Right ventricle myocardium inferior (tissue), 1 donor: ENCODE measurements at regions not wholly inside any gene's neighbourhood (a gene's known extent, or its start where the extent isn't known, plus 50 kb on each side); places are given as distances from the start of the nearest gene placed in this dataset.

Experiments used
- ATAC-seq: fragments of 200-7000 bp; cut with Tn5 transposase; one replicate; pipeline ENCODE4 v1.9.1; 2020; ENCODE audit warnings: mild to moderate bottlenecking, moderate library complexity
- DNase-seq: peaks from one replicate; pipeline ENCODE4 v3.0.0; 2021; ENCODE audit errors: missing footprints
- intact Hi-C: fragments of 100-400 bp; cut with DNase I; formaldehyde crosslinking; loops from one replicate; pipeline ENCODE4 v1.11.0; 2022
- donor health status: DM: no; HTN: yes; CAD: no; lungs with severe emphysema.

GRCh38 chr2:111678651-111679050, 205.3 kb downstream of the ANAPC1 start:
- DNase-seq (no peak), ATAC-seq (no peak)
- intact Hi-C loops = no loop called here

- no peak for DNase-seq
- ATAC-seq = no peak
- intact Hi-C loops = no loop called here
These were observed 204.8 kb downstream of the ANAPC1 start for GRCh38 chr2:111679202-111679601.

GRCh38 chr2:111684611-111685010, 199.4 kb downstream of the ANAPC1 start:
- intact Hi-C loops = no loop called here
- no peak for ATAC-seq

GRCh38 chr2:111685342-111685741, 198.7 kb downstream of the ANAPC1 start:
- ATAC-seq (no peak), DNase-seq (no peak)
- intact Hi-C loops = no loop called here

More at GRCh38 chr2:111684611-111685010, 199.4 kb downstream of the ANAPC1 start:
- no peak for DNase-seq

GRCh38 chr2:111686994-111687393, 197.0 kb downstream of the ANAPC1 start:
- DNase-seq = no peak
- no peak for ATAC-seq
- intact Hi-C loops = no loop called here

- ATAC-seq (no peak), DNase-seq (no peak)
- intact Hi-C loops = no loop called here
These were observed 196.1 kb downstream of the ANAPC1 start for GRCh38 chr2:111687911-111688310.

- DNase-seq (no peak), ATAC-seq (no peak)
- intact Hi-C loops = no loop called here
These were observed 195.5 kb downstream of the ANAPC1 start for GRCh38 chr2:111688482-111688881.

GRCh38 chr2:111689174-111689573, 194.8 kb downstream of the ANAPC1 start:
- intact Hi-C loops = no loop called here
- ATAC-seq (no peak), DNase-seq (no peak)

GRCh38 chr2:111689941-111690340, 194.1 kb downstream of the ANAPC1 start:
- intact Hi-C loops = no loop called here
- DNase-seq = no peak
- ATAC-seq = no peak

- ATAC-seq = no peak
- intact Hi-C loops = no loop called here
- DNase-seq = no peak
These were observed 192.7 kb downstream of the ANAPC1 start for GRCh38 chr2:111691164-111691875.

GRCh38 chr2:111692311-111692710, 191.7 kb downstream of the ANAPC1 start:
- ATAC-seq (no peak), DNase-seq (no peak)

GRCh38 chr2:111694700-111695101, 189.3 kb downstream of the ANAPC1 start:
- DNase-seq = no peak
- intact Hi-C loops = no loop called here
- ATAC-seq = peak; percentile 57

More at GRCh38 chr2:111692311-111692710, 191.7 kb downstream of the ANAPC1 start:
- intact Hi-C loops = no loop called here

- intact Hi-C loops = no loop called here
- DNase-seq (no peak), ATAC-seq (no peak)
These were observed 188.5 kb downstream of the ANAPC1 start for GRCh38 chr2:111695441-111696007.

- ATAC-seq (no peak), DNase-seq (no peak)
- intact Hi-C loops = no loop called here
These were observed 187.8 kb downstream of the ANAPC1 start for GRCh38 chr2:111696226-111696625.

GRCh38 chr2:111697560-111697959, 186.4 kb downstream of the ANAPC1 start:
- intact Hi-C loops = no loop called here
- no peak for DNase-seq
- ATAC-seq = no peak

- ATAC-seq = no peak
- intact Hi-C loops = no loop called here
- no peak for DNase-seq
These were observed 185.9 kb downstream of the ANAPC1 start for GRCh38 chr2:111698089-111698488.

GRCh38 chr2:111698743-111699554, 185.0 kb downstream of the ANAPC1 start:
- ATAC-seq (peak; percentile 68), DNase-seq (peak; percentile 83)
- intact Hi-C loops = no loop called here

GRCh38 chr2:111701266-111701665, 182.7 kb downstream of the ANAPC1 start:
- intact Hi-C loops = no loop called here
- DNase-seq (no peak), ATAC-seq (no peak)

GRCh38 chr2:111701798-111702118, 182.2 kb downstream of the ANAPC1 start:
- intact Hi-C loops = no loop called here
- DNase-seq = no peak
- no peak for ATAC-seq
